ENCODE measurements at regions not wholly inside any gene's neighbourhood (a gene's known extent, or its start where the extent isn't known, plus 50 kb on each side); places are given as distances from the start of the nearest gene placed in this dataset.

DNA sequence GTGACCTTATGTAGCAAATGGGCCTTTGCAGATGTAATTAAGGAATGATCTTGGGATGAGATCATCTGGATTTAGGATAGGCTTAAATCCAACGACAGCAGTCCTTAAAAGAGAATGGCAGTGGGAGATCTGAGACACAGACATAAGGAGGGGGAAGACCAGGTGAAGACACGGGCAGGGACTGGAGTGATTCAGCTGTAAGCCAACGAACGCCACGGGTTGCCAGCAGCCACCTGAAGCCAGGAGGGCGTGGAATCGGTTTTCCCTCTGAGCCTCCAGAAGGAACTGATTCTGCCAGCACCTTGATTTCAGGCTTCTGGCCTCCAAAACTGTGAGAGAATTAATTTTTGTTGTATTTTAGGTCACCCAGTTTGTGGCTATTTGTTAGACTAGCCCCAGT, 218.6 kb upstream of the ANKRD55 start:
- no peak for DNase-seq

- no peak for DNase-seq
These were observed 217.6 kb upstream of the ANKRD55 start for GRCh38 chr5:56450766-56451165.

DNA sequence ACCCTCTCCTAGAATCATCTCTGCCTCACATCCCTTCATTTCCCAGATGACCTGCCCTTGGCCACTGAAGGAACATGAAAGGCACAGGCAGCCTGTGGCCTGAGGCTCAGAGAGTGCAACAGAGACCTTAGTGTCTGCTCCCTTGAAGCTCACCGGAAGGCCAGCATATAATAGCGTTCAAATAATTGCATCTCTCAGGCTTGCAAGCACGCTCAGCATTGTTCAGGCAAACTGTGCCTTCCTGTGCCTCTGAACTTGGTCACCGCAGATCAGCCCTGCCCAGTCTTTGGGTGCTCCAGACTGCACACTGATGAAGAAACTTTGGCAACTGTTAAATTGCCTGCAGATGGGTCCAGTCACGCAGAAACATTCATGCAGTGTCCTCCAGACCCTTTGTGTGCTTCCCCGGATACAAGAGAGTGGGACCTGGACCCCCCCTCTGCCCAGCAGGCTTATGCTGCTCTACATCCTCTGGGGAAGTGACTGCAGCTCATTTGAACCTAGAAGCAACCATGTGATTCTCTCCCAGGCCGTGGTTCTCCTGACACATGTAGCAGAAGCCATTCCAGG, 216.0 kb upstream of the ANKRD55 start:
- DNase-seq: no peak

DNA sequence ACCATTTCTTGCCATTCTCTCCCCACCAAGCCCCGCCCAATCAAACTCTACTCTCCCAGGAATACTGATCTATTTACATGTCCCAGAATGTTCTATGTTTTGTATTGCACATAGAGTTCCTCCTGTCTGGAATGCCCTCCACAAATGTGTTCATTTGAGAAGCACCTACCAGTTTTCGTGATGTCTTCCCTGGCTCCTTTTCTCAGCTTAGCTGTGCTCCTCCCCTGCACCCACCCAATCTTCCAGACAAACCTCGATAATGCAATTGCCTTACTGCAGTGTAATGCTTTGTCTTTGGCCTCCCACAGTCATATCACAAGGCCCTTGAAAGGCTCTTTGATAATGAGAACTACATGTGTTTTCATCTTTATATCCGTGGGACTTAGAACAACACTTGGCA, 214.5 kb upstream of the ANKRD55 start:
- DNase-seq: no peak

- DNase-seq: no peak
These were observed 214.1 kb upstream of the ANKRD55 start for GRCh38 chr5:56447232-56447631.

DNA sequence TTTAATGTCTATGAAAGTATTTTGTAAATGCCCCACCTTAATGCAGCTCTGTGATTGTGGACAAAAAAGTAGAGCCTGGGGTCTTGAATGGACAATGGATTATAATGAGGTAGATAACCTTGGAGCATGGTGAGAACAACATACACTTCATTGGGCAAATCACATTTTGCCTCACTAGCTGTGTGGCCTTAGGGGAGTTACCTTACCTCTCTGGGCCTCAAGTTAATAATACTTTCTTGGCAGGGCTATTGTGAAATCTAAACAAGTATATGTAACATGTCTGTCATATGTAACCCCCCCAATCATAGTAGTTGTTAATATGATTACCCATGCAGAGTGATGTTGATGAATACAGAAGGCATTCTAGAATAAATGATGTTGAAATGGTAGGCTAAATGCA, 213.6 kb upstream of the ANKRD55 start:
- DNase-seq: no peak

GRCh38 chr5:56443826-56444225, 210.7 kb upstream of the ANKRD55 start:
- DNase-seq: no peak

DNA sequence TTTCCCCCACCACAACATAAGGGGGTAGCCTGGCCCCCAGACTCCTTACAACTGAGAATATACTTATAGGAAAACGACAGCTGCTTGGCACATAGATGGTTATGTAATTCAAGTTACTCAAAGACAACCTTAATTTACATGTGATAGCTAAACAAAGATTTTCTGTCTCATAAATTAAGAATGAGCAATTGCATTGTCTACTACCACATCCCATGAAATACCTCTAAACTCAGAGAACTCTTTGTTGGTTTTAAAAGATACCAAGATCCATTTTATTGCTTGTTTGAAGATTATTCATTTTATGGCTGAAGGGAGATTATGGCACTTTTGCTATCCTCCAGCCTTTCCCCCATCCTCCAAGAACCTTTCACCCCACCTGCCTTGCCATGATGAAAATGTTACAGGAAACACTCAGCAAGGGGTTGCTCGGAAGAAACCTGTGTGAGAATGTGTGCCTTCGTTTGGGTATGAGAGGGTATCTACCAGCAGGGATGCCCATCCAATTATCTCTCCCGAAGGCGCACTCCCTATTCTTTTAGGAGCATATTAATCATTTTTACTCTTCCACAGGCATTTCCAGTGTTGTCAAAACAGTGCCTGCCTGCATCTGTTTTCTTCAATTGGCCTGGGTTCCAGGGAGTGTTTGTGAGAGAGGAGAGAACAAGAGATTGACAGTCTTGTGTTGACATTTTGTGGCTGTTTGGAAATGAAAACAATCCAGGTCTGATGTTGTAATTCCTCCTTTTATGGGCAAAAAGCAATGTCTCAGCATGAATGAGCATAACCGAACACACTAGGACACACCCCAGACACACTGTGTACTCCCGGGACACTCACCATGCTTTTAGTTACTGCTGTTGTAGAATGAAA, 208.0 kb upstream of the ANKRD55 start:
- no peak for DNase-seq

GRCh38 chr5:56434986-56435385, 201.9 kb upstream of the ANKRD55 start:
- DNase-seq: no peak

DNA sequence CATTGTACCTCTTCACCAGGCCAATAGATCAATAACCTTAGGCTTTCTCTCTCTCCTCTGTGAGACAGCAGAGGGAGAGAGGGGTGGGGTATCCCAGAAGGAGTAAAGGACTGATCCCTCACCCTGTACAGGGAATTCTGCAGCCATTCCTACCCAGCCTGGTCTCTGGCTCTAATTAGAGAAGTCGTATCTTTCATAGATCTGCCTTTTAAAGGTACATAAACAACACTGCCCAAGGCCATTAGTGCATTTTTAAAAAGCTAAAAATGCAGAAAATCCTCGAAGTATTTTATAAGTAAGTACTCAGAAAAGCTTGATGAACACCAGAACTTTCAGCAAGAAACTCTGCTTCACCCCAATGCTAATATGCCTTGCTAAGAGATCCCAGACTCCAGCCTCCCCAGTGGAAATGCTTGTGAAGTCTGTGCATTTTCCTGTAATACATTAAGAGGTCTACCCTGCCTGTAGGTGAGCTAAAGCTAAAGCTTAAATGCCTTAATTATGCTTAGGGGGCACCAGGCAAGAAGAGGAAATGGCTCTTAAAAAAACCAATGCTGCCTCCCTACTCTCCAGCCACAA, 200.0 kb upstream of the ANKRD55 start:
- no peak for DNase-seq

DNA sequence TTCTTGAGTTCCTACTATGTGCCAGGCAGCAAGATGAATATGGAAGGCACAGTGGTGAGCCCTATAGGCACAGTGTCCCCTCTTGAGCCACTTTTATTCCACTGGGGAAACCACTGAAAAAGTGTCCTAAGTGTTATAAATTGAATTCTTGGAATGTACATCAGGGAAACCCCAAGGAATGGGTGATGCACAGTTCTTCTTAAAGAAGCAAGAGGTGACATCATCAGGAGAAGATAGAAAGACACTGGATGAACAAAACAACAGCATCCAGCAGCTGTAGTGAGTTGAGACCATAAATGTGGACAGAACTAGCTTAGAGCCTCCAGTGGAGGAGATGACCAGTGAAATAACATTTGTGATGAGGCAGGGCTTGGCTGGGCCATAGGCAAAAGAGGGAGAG, 199.2 kb upstream of the ANKRD55 start:
- DNase-seq: no peak

GRCh38 chr5:56430422-56430821, 197.3 kb upstream of the ANKRD55 start:
- no peak for DNase-seq

DNA sequence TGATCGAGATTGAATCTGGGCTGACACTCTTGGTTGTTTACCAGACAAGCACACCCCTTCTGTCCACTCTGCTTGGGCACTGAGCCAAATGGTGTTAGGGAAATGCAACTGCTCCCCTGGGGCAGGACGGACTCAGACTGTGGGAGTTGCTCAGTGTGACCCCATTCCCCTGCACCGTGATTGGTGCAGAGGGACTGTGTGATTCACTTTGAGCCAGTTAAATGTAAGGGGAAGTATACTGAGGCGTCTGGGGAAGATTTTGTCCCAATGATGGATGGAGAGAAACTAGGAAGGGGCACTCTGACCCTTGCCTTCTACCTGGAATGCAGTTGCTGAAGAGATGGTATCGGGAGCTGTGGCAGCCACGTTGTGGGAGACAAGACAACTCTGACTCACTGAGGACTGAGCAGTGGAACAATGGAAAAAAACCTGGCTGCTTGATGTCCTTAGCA, 196.0 kb upstream of the ANKRD55 start:
- no peak for DNase-seq

- DNase-seq: no peak
These were observed 193.6 kb upstream of the ANKRD55 start for GRCh38 chr5:56426693-56427092.

- DNase-seq: peak; percentile 66
These were observed 189.1 kb upstream of the ANKRD55 start for GRCh38 chr5:56422076-56422762.

- no peak for DNase-seq
These were observed 188.3 kb upstream of the ANKRD55 start for GRCh38 chr5:56421246-56422075.

DNA sequence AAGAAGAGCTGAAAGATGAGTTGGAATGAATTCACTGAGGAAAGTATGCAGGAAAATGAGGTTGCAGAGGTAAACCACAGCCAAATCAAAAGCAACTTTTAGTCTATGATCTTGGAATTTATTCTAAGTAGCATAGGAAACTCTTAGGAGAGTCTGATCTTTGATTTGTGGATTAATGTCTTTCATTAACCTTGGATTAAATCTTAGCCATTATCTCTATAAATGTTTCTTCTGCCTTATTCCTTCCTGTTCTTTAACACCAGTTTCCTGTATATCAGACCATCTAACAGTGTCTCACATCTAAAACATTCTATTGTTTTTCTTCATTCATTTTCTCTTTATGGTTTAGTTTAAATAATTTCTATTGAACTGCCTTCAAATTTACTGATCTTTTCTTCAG, 187.2 kb upstream of the ANKRD55 start:
- no peak for DNase-seq

- no peak for DNase-seq
These were observed 186.5 kb upstream of the ANKRD55 start for GRCh38 chr5:56419667-56420066.

- no peak for DNase-seq
These were observed 182.2 kb upstream of the ANKRD55 start for GRCh38 chr5:56415356-56415765.

DNA sequence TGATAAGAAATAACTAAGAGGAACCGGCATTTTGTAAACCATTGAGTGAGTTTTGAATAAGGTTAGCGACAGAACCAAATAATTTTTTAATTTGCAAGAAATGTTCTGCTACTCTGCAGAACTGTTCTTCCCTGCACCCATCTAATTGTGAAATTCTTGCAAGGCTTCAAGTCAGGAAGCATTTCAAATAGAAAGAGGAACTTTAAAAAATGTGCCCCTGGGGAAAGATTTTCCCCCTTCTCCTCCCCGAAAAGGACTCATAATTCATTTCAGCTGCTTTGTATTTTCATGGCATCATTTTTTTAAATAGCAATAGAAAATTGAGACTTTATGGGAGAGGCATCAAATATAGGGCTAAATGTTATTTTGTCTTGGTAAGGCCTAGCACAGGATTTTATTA, 180.9 kb upstream of the ANKRD55 start:
- DNase-seq: no peak

DNA sequence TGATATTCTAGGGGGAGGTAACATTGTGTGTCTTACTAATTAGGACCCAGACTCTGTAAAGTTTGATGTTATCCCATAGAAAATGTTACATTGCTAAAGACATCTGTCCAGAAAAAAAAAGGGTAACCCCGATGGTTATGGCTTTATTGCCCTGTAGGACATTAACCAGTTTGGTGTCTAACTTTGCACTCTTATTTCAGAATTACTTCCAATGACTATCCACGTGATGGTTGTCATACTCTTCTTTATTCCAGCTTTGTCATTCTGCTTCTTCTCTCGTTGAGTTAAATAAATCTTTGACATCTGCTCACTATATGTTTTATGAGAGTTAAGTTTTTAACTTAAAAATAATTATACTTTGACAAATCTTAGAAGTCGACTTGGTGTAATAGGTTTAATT, 180.4 kb upstream of the ANKRD55 start:
- no peak for DNase-seq

DNA sequence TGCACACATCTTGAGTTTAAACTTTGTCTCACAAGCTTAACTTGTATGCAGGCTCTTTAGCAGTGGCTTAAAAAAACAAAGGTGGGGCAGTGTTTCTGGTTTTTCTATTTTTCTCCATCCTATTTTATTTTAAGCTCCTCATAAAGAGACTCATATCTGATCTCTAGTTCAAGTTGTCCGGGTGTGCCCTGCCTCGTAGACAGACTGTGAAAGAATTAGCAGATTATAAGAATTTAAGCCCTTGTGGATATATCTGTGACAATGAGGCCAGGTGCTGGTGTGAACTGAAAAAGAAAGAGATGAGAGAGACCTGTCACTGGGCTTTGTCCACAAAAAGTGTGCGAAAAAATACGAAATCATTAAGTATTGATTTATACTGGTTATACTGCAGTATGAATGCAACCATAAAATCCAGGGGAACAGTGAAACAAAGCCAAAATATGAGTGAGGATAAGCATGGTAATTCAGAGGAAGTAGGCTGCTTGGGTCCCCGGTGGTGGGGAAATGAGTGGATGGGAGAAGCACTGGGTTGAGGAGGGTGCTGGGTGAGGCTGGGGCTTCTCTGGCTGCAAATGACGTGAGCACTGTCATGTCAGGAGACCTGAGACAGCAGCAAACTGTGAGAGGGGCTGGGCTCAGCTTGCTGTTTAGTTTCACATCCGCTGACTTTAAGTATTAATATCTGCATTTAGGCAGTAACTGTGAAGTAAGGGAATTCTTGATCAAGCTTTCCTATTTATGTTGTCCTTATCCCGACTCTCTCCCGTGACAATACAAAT, 179.7 kb upstream of the ANKRD55 start:
- no peak for DNase-seq
